HG02798 (cell line): ENCODE measurements at regions not wholly inside any gene's neighbourhood (a gene's known extent, or its start where the extent isn't known, plus 50 kb on each side); places are given as distances from the start of the nearest gene placed in this dataset.

Experiments used
- ATAC-seq: cut with Tn5 transposase; IDR thresholded peaks from one replicate; pipeline ENCODE4 v1.9.1; 2021; ENCODE audit warnings: mild to moderate bottlenecking; ENCODE audit not compliant: unreplicated experiment, poor library complexity

DNA sequence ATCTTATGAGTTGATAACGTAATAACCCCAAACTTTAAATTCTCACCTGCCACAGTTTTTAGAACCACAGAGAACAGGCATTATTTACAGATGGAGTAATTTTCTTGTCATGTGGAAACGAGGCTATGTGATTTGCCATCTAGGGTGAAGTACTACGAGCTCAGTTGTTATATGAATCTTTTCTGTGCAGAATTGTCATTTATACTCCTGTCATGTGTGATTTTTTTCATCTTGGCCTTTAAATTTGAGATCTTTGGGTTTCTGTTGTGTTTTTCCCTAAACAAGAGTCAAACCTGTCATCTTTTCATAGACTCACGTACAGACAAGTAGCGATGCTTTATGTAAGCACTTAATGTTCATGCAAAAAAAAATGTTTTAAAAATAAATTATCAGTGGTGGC, 153.7 kb upstream of the TAC1 start:
- no peak for ATAC-seq

DNA sequence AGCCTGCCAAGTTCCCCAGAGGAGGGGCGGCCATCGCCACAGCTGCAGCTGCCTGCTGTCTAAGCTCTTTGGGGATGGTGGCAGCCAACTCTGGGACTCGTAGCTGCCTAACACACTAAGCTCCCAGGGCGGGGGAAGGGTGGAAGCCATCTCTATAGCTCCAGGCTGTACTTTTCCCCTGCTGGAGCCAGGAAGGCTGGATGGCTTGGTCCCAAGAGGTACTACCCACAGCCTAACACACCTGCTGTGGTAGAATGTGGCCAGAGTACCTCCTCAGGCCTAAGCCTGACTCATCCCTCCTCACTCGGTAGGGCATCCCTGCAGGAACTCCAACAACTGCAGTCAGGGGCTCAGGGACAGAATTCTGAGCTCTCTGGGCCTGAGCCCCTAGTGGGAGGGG, 151.7 kb upstream of the TAC1 start:
- no peak for ATAC-seq

DNA sequence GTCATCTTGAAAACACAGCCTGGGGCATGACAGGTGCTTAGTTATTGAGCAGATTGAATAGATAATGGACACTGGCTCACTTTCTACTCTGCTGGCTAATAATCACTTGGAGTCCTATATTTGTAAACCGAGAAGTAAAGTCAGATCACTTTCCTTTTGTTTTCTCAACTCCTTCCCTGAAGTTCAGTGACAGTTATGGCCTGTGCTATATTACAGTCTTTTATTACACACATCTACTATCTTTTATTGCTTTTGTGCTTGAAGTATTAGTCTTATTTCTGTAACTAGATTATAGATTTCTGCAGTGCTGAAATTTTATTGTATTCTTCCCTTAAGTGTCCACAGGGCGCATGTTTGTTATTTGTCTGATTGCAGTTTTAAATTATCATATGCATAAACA, 136.4 kb upstream of the TAC1 start:
- no peak for ATAC-seq

DNA sequence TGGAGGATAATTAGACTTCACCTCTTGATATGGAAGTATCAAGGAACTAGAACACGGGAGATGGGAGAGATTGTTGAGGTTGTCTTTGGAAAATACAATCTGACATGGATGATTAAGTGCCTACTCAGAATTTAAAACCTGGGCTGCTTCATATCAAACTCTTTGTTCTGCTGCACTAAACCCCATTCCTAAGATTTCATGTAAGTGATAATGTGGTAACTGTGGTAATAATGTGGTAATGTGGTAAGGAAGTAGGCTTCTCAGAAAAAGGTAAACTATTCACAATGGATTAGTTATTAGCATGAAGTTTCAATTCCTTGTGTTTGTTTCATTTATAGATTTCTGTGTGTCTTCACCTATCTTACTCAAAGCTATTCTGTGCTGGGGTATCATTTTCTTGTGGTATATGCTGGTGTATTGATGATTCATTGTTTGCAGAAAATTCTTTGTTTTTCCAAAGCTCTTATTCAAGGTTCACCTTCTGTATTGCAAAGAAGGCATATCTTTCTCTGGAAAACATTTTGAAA, 129.9 kb upstream of the TAC1 start:
- no peak for ATAC-seq

DNA sequence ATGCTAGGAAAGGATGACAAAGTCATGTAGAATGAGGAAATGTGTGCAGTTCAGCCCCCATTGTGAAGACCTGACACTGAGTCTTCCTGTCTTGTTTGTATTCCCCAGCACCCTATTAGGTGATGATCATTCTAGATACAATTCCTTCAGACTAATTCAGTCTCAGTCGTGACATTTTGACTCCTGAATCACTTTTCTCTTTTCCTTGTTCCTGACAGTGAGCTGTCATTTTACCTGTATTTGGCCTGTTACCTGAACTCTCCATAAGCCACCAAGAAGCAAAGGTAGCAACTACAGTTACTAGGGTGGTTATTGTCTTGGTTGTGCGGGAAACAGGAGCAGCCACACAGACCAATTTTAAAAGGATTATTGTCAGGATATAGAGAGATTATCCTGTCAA, 111.4 kb upstream of the TAC1 start:
- no peak for ATAC-seq

DNA sequence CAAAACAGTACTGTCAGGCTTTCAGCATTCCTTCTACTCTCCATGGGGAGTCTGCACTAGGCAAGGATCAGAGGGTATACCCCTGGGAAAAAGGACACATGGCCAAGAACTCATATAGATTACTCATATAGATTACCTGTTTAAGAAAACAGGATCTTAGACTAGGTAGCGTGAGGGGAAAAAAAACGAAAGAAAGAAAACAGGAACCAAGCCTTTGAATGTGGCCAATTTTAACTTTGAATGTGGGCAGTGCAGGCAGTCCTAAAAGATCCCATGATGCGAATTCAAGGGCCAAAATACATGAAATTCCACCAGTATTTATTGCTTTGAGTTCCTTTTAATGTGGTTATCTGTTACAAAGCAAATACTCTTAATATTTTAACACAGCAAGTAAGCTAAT, 108.6 kb upstream of the TAC1 start:
- ATAC-seq = peak; percentile 86

DNA sequence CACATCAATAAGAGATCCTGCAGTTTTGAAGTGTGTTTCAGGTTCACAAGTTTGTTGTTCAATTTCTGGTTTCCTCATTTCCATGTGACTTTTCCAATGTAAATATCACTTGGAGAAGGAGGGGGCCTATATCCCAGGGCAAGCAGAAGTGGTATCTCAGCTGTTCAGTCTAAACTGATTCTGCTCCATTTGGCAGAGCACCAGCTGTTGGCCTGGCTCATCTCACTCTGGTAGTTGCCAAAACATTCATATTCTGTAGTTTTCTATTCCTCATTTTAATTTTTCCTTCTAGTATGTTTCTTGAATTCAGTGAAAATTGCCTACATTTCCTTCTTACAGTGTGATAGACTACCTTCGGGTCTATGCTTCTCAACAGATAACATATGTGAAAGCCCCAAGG, 101.8 kb upstream of the TAC1 start:
- no peak for ATAC-seq

DNA sequence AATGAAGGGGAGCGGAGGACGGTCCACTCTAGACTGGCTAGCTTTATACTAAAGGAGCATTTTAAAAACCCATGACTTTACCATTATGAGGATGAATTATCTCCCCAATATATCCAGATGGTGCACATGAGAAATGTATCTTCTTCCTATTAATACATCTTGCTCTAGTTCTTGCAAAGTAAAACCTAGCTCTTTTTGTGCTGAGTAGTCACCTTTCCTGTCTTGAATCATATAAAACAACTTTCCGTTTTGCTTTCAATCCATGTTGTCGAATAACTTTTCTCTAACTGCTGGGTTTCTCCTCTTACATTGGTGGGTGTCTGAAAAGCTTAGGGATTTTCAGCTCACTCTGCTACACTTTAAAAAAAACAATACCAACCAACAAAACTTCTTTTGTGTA, 96.3 kb upstream of the TAC1 start:
- ATAC-seq = no peak

DNA sequence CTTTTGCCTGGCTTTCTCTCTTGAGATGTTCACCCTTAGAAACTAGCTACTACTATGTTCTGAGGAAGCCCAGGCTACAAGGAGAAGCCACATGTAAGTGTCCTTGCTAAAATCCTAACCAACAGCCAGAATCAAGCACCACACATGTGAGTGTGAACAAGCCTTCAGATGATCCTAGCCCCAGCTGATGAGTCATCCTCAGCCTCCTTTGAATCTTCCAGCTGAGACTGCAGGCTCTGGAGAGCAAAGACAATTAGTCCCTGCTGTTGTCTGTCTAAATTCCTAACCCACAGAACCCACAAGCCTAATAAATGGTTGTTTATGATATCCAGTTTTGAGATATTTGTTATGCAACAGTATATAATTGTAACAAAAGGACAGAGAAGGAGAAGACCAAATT, 92.8 kb upstream of the TAC1 start:
- ATAC-seq = no peak

DNA sequence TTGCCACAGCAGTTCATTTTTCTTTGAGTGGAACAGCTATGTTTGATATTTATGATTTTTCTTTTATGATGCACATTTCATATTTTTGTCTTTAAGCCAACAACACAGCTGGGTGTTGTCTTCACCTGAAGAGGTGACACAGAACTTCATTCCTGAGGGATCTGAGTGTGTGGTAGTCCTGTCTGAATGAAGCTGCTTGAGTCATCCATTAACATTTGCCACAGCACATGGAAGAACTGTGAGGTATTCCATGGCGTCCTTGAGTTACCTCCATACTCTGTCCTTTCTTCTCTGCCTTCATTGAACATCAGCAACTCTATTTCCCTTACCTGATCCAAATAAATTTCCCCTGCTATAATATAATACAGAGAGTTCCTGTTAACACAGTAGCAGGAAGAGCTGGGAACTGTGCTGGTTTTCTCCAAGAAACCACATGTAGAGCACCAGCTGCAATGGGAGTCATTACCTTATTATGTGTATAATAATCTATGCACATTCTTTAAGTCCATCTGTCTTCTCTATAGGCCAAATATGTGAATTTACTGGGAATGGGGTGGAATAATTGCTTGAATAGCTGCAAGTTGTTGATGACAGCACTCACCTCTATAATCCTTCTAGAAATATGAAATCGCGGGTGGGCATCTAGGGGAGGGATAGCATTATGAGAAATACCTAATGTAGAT, 72.4 kb upstream of the TAC1 start:
- ATAC-seq = no peak

DNA sequence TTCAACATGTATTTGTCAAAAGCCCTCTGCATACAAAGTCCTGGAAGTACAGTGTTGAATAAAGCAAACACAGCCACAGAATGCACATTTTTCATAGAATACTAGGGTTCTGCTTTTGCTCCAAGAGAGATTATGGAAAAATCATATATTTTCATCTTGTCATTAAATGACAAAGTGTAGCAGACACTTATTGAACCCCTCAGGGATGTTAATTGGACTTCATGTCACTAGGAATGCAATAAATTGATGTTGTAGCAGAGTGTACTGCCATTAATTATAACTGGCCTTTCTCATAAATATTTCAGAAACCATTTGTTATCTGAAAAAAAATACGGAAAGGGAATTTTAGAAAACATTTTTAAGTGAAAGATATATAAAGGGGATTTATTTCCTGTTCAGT, 64.5 kb upstream of the TAC1 start:
- no peak for ATAC-seq

DNA sequence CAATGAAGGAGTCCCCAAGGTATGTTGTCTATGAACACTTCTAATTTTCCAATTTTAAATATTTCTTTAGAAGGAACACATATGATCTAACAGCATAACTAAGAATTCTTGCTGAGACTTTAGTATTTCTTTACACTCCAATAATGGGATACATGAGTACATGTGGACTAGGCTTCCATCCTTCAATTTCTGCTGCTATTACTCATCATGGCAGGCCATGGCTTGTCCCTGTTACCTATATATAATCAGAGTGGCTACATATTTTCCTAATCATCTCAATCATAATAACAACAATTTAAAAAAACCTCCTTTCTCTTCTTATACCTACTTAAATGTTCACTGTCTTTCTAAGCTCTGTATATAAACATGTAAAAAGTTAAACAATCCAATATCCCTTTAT, 60.3 kb upstream of the TAC1 start:
- ATAC-seq = no peak

DNA sequence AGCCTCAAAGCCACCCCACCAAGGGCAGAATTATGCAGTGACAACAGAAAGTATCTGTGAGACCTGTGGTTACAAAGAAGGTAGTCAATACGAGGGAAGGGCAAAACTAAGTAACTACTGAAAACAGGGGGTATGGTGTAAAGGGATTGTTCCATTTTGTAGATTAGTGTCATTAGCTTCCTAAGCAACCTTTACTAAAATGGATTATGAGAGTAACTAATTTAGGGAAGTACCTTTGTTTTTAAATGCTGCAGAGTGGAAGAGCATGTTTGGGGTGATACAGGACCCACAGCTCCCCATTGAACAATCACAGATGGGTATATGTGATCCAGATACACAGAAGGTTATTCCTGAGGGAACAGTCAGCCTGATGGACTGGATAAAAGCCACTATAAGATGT, 51.3 kb upstream of the TAC1 start:
- no peak for ATAC-seq
